ENCODE measurements at regions not wholly inside any gene's neighbourhood (a gene's known extent, or its start where the extent isn't known, plus 50 kb on each side); places are given as distances from the start of the nearest gene placed in this dataset.

DNA sequence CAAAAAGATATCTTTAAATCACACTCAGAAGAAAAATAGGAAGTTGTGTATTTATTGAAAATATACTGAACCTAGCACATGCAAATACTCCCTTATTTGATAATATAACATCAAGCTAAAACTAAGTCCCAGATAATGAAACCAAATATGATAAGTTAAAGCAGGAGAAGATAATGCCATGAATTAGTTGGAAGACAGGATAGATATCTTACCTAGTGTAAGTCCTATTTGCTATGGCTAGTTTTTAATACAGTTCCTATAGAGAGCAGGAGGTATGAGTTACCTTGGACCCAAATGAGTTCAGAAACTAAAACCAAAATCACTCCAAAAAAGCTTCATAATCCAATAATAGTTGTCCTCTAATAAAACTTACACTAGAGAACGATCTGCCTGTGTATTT is 1407.1 kb upstream of the MIR17HG start:
- no peaks in the 10 kb centered on the region for H3K4me1 ChIP-seq
- no peak overlapping the region for H2AFZ ChIP-seq
- H3K79me2 ChIP-seq: no peaks in the 10 kb centered on the region
- no peak overlapping the region for H3K27ac ChIP-seq
- no peak overlapping the region for H3K4me2 ChIP-seq (ENCODE audit: low read length)
- H3K9ac ChIP-seq: no peak overlapping the region
- no peaks in the 10 kb centered on the region for H3K36me3 ChIP-seq (ENCODE audit: control insufficient read depth, insufficient read depth, low read length)
- TF ChIP-seq, protein P1, sequence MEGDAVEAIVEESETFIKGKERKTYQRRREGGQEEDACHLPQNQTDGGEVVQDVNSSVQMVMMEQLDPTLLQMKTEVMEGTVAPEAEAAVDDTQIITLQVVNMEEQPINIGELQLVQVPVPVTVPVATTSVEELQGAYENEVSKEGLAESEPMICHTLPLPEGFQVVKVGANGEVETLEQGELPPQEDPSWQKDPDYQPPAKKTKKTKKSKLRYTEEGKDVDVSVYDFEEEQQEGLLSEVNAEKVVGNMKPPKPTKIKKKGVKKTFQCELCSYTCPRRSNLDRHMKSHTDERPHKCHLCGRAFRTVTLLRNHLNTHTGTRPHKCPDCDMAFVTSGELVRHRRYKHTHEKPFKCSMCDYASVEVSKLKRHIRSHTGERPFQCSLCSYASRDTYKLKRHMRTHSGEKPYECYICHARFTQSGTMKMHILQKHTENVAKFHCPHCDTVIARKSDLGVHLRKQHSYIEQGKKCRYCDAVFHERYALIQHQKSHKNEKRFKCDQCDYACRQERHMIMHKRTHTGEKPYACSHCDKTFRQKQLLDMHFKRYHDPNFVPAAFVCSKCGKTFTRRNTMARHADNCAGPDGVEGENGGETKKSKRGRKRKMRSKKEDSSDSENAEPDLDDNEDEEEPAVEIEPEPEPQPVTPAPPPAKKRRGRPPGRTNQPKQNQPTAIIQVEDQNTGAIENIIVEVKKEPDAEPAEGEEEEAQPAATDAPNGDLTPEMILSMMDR (IDR thresholded peaks at IDR 0.05): no peak
- no peak overlapping the region for H3K4me3 ChIP-seq (ENCODE audit: low read depth, low read length)
- no peaks in the 10 kb centered on the region for H3K27me3 ChIP-seq (ENCODE audit: control insufficient read depth, insufficient read depth, low read length)
- no peaks in the 10 kb centered on the region for H3K9me3 ChIP-seq (ENCODE audit: control insufficient read depth, low read length)

DNA sequence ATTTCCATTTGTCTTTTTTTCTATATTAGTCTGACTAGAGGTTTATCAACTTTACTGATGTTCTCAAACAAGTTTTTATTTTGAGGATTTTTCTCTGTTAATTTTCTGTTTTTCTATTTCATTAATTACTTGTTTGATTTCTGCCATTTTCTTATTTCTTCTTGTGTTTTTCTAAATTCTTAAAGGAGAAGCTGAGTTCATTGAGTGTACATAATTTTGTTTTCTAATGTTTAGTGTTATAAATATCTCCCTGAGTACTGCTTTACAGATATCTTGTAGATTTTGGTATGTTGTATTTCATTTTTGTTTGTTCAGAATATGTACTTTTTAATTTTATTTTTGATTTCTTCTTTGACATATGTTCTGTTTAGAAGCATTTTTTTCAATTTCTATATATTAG is 1404.3 kb upstream of the MIR17HG start:
- no peaks in the 10 kb centered on the region for H3K4me1 ChIP-seq
- TF ChIP-seq, protein P1 (IDR thresholded peaks at IDR 0.05): no peak
- H3K27me3 ChIP-seq (ENCODE audit: control insufficient read depth, insufficient read depth, low read length): no peaks in the 10 kb centered on the region
- no peak overlapping the region for H3K4me2 ChIP-seq (ENCODE audit: low read length)
- no peaks in the 10 kb centered on the region for H3K36me3 ChIP-seq (ENCODE audit: control insufficient read depth, insufficient read depth, low read length)
- peaks cover 4% of the 10 kb centered on the region for H3K9me3 ChIP-seq (ENCODE audit: control insufficient read depth, low read length)
- H2AFZ ChIP-seq: no peak overlapping the region
- H3K4me3 ChIP-seq (ENCODE audit: low read depth, low read length): no peak overlapping the region
- no peak overlapping the region for H3K9ac ChIP-seq
- H3K27ac ChIP-seq: no peak overlapping the region
- no peaks in the 10 kb centered on the region for H3K79me2 ChIP-seq

DNA sequence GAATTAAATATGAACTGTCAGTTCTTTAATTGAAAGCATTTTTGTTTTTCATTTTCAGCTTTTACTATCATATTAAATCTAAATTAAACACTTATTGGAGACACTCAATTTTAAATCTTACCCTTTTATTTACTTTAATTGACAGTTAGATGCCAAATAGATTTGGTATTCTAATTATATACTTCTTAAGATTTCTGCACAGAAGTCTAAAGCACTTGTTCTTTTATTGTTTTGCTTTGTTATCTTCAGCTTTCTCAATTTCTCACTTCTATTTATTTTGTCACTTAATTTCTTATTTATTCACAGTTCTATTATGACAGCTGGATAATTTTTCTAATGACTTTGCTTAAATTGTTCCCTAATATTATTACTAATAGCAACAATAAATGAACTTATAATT is 1397.3 kb upstream of the MIR17HG start:
- Histone ChIP-seq H2AFZ (no peak overlapping the region), H3K36me3 (ENCODE audit: control insufficient read depth, insufficient read depth, low read length) (no peaks in the 10 kb centered on the region), H3K27me3 (ENCODE audit: control insufficient read depth, insufficient read depth, low read length) (no peaks in the 10 kb centered on the region), H3K4me1 (no peaks in the 10 kb centered on the region), H3K9ac (no peak overlapping the region), H3K4me2 (ENCODE audit: low read length) (no peak overlapping the region), H3K79me2 (no peaks in the 10 kb centered on the region), H3K4me3 (ENCODE audit: low read depth, low read length) (no peak overlapping the region), H3K27ac (no peak overlapping the region), H3K9me3 (ENCODE audit: control insufficient read depth, low read length) (peaks cover 4% of the 10 kb centered on the region)
- TF ChIP-seq, protein P1 (IDR thresholded peaks at IDR 0.05): no peak

DNA sequence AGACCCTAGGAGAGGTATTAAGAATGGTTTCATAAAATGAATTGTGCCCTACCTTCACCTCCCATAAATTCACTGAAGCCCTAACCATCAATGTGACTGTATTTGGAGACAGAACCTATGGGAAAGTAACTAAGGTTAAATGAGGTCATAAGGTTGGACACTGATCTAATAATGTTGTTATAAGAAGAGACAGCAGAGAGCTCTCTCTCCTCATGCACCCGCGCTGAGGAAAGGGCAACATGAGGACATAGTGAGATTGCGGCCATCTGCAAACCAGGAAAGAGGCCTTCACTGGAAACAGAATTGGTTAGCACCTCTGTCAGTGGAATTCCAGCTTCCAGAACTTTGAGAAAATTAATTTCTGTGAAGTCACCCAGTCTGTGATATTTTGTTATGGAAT is 1396.1 kb upstream of the MIR17HG start:
- H3K4me1 ChIP-seq: no peaks in the 10 kb centered on the region
- H3K36me3 ChIP-seq (ENCODE audit: control insufficient read depth, insufficient read depth, low read length): no peaks in the 10 kb centered on the region
- no peak overlapping the region for H3K4me2 ChIP-seq (ENCODE audit: low read length)
- H3K79me2 ChIP-seq: no peaks in the 10 kb centered on the region
- H3K27ac ChIP-seq: no peak overlapping the region
- H3K27me3 ChIP-seq (ENCODE audit: control insufficient read depth, insufficient read depth, low read length): no peaks in the 10 kb centered on the region
- H3K9ac ChIP-seq: no peak overlapping the region
- H3K9me3 ChIP-seq (ENCODE audit: control insufficient read depth, low read length): peaks cover 4% of the 10 kb centered on the region
- H3K4me3 ChIP-seq (ENCODE audit: low read depth, low read length): no peak overlapping the region
- no peak overlapping the region for H2AFZ ChIP-seq
- TF ChIP-seq, protein P1 (IDR thresholded peaks at IDR 0.05): no peak

DNA sequence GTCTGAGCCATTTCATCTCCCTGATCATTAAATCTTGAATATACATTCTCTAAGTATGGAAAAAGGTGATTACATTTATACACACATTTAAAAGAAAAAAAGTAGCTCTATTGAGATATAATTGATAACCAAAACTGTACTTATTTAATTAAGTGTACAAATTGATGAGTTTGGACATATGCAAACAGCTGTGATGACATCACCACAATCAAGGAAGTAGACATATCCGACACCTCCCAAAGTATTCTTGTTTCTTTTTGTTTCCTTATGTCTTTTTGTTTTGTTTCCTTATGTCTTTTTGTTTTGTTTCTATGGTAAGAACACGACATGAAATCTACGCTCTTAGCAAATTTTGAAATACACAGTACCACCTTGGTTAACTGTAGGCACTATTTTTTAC is 1393.9 kb upstream of the MIR17HG start:
- no peaks in the 10 kb centered on the region for H3K36me3 ChIP-seq (ENCODE audit: control insufficient read depth, insufficient read depth, low read length)
- H3K4me3 ChIP-seq (ENCODE audit: low read depth, low read length): no peak overlapping the region
- no peak overlapping the region for H3K27ac ChIP-seq
- TF ChIP-seq, protein P1 (IDR thresholded peaks at IDR 0.05): no peak
- H2AFZ ChIP-seq: no peak overlapping the region
- H3K27me3 ChIP-seq (ENCODE audit: control insufficient read depth, insufficient read depth, low read length): no peaks in the 10 kb centered on the region
- no peak overlapping the region for H3K9ac ChIP-seq
- no peaks in the 10 kb centered on the region for H3K4me1 ChIP-seq
- H3K9me3 ChIP-seq (ENCODE audit: control insufficient read depth, low read length): no peaks in the 10 kb centered on the region
- H3K79me2 ChIP-seq: no peaks in the 10 kb centered on the region
- H3K4me2 ChIP-seq (ENCODE audit: low read length): no peak overlapping the region

All from parathyroid adenoma (tissue), 2 donors.